Keratinocyte (primary cell): ENCODE measurements at regions not wholly inside any gene's neighbourhood (a gene's known extent, or its start where the extent isn't known, plus 50 kb on each side); places are given as distances from the start of the nearest gene placed in this dataset.
"Not testable (repeated sequence)": the region's sequence is repeated elsewhere in the genome, so short reads cannot be mapped to it uniquely, and the experiment has no call there.

Experiments used
- DNase-seq: peaks from one replicate; pipeline ENCODE4 v3.0.0-alpha.2; 2011; ENCODE audit warnings: low read depth, missing footprints, low spot score
- FAIRE-seq: peaks from 2 replicates; lab custom pipeline; 2011; peaks lifted over from hg19 to GRCh38; lab: Jason Lieb, UNC
- H2AFZ ChIP-seq: 2 replicates; pipeline ENCODE4 v1.6.0; 2012; ENCODE audit warnings: low read length, control low read depth, inconsistent platforms; ENCODE audit not compliant: control insufficient read depth
- H3K27ac ChIP-seq: 2 replicates; pipeline ENCODE4 v1.5.1; 2011; ENCODE audit warnings: low read length; ENCODE audit not compliant: control insufficient read depth, insufficient read depth
- H3K27me3 ChIP-seq: 3 replicates; pipeline ENCODE4 v1.6.0; 2011; ENCODE audit warnings: low read length; ENCODE audit not compliant: control insufficient read depth, insufficient read depth; ENCODE audit errors: extremely low read depth
- H3K36me3 ChIP-seq, 2 experiments: 2 replicates in 1 of 2; 3 replicates in 1 of 2; pipeline ENCODE4 v1.5.1; 2011; ENCODE audit warnings: low read length in 2 of 2, mild to moderate bottlenecking in 1 of 2; ENCODE audit not compliant: control insufficient read depth in 2 of 2, insufficient read depth in 2 of 2; ENCODE audit errors: extremely low read depth in 1 of 2
- H3K4me1 ChIP-seq: 3 replicates; pipeline ENCODE4 v1.5.1; 2011; ENCODE audit warnings: low read length; ENCODE audit not compliant: control insufficient read depth, insufficient read depth; ENCODE audit errors: extremely low read depth
- H3K4me2 ChIP-seq: 3 replicates; pipeline ENCODE4 v1.6.0; 2011; ENCODE audit warnings: low read depth, low read length; ENCODE audit not compliant: control insufficient read depth, insufficient read depth; ENCODE audit errors: extremely low read depth
- H3K4me3 ChIP-seq, 3 experiments: fragments of 200-600 bp in 1 of 3; sonication (generic) in 1 of 3; 2 replicates in 2 of 3; 3 replicates in 1 of 3; pipeline ENCODE4 v1.5.1; 2011 to 2016; ENCODE audit warnings: low read length in 3 of 3, mild to moderate bottlenecking in 3 of 3, control low read depth in 2 of 3, inconsistent platforms in 1 of 3, low read depth in 1 of 3, mixed read lengths in 1 of 3, mixed run types in 1 of 3, moderate library complexity in 1 of 3; ENCODE audit not compliant: control insufficient read depth in 2 of 3, insufficient read depth in 2 of 3; ENCODE audit errors: extremely low read depth in 1 of 3
- H3K79me2 ChIP-seq: 2 replicates; pipeline ENCODE4 v1.6.0; 2012; ENCODE audit warnings: low read length; ENCODE audit not compliant: control insufficient read depth, insufficient read depth
- H3K9ac ChIP-seq: 3 replicates; pipeline ENCODE4 v1.6.0; 2011; ENCODE audit warnings: low read length; ENCODE audit not compliant: control insufficient read depth, insufficient read depth; ENCODE audit errors: extremely low read depth
- H3K9me1 ChIP-seq: 3 replicates; pipeline ENCODE4 v1.6.0; 2011; ENCODE audit warnings: low read length; ENCODE audit not compliant: control insufficient read depth, insufficient read depth; ENCODE audit errors: extremely low read depth
- H3K9me3 ChIP-seq: 2 replicates; pipeline ENCODE4 v1.5.1; 2012; ENCODE audit warnings: low read depth, low read length; ENCODE audit not compliant: control insufficient read depth
- H4K20me1 ChIP-seq: 3 replicates; pipeline ENCODE4 v1.6.0; 2011; ENCODE audit warnings: low read length; ENCODE audit not compliant: control insufficient read depth, insufficient read depth; ENCODE audit errors: extremely low read depth
- EZH2 ChIP-seq: IDR thresholded peaks from one replicate; pipeline ENCODE4 v1.6.1; 2012; ENCODE audit warnings: inconsistent platforms, mild to moderate bottlenecking, low read length, moderate library complexity
- dilution Hi-C: fragments of 300-500 bp; cut with MboI; formaldehyde crosslinking; loops from one replicate; pipeline ENCODE4 v1.7.0; 2020; ENCODE audit warnings: low sequenced_read_pairs; ENCODE audit not compliant: extremely low pct_ligation_motif_present

- H3K9ac ChIP-seq: no peak overlapping the region
- FAIRE-seq (no peak), DNase-seq (no peak)
- no peak overlapping the region for H3K27ac ChIP-seq
- no peaks in the 10 kb centered on the region for H3K4me1 ChIP-seq
- no peaks in the 10 kb centered on the region for H3K9me1 ChIP-seq
- H2AFZ ChIP-seq: no peak overlapping the region
- no peak overlapping the region for H3K4me2 ChIP-seq
- no peak for TF ChIP-seq EZH2
- dilution Hi-C loops: no loop called here
- H3K9me3 ChIP-seq: no peaks in the 10 kb centered on the region
- no peaks in the 10 kb centered on the region for H4K20me1 ChIP-seq
- H3K27me3 ChIP-seq: no peaks in the 10 kb centered on the region
- no peaks in the 10 kb centered on the region for H3K36me3 ChIP-seq
- H3K4me3 ChIP-seq: no peak overlapping the region
- no peaks in the 10 kb centered on the region for H3K79me2 ChIP-seq
Observed at GRCh38 chr12:118543651-118544050, 167.3 kb downstream of the SUDS3 start.

GRCh38 chr12:118544569-118544968 is 168.2 kb downstream of the SUDS3 start:
- Histone ChIP-seq H4K20me1 (no peaks in the 10 kb centered on the region), H3K9ac (no peak overlapping the region), H2AFZ (no peak overlapping the region), H3K79me2 (no peaks in the 10 kb centered on the region), H3K27me3 (no peaks in the 10 kb centered on the region), H3K27ac (no peak overlapping the region), H3K4me3 (no peak overlapping the region), H3K9me3 (no peaks in the 10 kb centered on the region), H3K36me3 (no peaks in the 10 kb centered on the region), H3K4me1 (no peaks in the 10 kb centered on the region), H3K4me2 (no peak overlapping the region), H3K9me1 (no peaks in the 10 kb centered on the region)
- no peak for TF ChIP-seq EZH2
- no peak for DNase-seq
- dilution Hi-C loops: no loop called here
- no peak for FAIRE-seq

DNA sequence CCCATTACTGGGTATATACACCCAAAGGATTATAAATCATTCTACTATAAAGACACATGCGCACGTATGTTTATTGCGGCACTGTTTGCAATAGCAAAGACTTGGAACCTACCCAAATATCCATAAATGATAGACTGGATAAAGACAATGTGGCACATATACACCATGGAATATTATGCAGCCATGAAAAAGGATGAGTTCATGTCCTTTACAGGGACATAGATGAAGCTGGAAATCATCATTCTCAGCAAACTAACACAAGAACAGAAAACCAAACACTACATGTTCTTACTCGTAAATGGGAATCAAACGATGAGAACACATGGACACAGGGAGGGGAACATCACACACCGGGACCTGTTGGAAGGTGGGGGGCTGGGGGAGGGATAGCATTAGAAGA is 171.3 kb downstream of the SUDS3 start:
- DNase-seq, H3K79me2 ChIP-seq, H3K4me3 ChIP-seq, H3K36me3 ChIP-seq, H4K20me1 ChIP-seq, H3K4me1 ChIP-seq, dilution Hi-C loops, H3K27me3 ChIP-seq, H3K9ac ChIP-seq, H3K9me3 ChIP-seq, H3K9me1 ChIP-seq, H3K27ac ChIP-seq, H2AFZ ChIP-seq, FAIRE-seq, H3K4me2 ChIP-seq: not testable (repeated sequence)
